Lower leg skin (tissue), 3 donors: ENCODE measurements at regions not wholly inside any gene's neighbourhood (a gene's known extent, or its start where the extent isn't known, plus 50 kb on each side); places are given as distances from the start of the nearest gene placed in this dataset.

ENCODE experiments used
- POLR2A ChIP-seq, 2 donors: fragments of 450-650 bp; IDR thresholded peaks; one replicate each; pipeline ENCODE4 v1.6.1; 2016 to 2017; ENCODE audit warnings: antibody characterized with exemption in 2 of 2, mild to moderate bottlenecking in 1 of 2, moderate library complexity in 1 of 2
- TF ChIP-seq, protein P1 (sequence below), 3 donors: fragments of 450-650 bp; IDR thresholded peaks; one replicate each; pipeline ENCODE4 v1.5.1; 2016; ENCODE audit warnings: antibody characterized with exemption in 3 of 3, mild to moderate bottlenecking in 3 of 3, moderate library complexity in 2 of 3

DNA sequence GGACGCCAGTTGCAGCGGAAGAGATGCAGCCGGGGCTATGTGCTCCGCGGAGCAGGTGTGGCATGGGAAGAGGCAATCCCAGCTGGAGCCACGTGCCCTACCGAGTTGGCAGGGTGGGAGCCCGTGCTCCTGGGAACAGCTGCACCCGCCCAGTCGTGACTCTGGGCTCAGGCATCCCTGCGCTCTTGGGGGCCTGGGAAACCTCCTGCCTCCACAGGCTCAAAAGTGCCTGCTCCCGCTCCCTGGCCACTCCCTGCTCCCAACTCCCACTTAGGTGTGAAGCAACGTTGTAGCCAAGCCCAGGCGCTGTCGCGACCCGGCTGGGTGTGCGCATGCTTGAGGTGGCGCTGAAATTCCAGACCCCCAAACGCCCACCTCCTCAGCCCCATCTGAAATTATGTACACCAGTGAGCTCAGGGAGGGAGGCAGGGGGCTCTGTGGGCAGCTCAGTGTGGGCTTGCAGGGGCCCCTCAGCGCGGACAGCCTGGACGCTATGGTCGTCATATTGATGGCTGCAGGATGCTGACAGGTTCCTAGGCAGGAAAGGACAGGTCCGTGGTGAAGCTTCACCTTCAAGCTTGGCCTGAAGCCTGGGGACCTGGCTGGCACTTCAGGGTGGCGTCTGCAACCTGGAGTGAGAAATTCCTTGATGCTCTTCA is 429.9 kb downstream of the SLITRK1 start:
- TF ChIP-seq, protein P1, sequence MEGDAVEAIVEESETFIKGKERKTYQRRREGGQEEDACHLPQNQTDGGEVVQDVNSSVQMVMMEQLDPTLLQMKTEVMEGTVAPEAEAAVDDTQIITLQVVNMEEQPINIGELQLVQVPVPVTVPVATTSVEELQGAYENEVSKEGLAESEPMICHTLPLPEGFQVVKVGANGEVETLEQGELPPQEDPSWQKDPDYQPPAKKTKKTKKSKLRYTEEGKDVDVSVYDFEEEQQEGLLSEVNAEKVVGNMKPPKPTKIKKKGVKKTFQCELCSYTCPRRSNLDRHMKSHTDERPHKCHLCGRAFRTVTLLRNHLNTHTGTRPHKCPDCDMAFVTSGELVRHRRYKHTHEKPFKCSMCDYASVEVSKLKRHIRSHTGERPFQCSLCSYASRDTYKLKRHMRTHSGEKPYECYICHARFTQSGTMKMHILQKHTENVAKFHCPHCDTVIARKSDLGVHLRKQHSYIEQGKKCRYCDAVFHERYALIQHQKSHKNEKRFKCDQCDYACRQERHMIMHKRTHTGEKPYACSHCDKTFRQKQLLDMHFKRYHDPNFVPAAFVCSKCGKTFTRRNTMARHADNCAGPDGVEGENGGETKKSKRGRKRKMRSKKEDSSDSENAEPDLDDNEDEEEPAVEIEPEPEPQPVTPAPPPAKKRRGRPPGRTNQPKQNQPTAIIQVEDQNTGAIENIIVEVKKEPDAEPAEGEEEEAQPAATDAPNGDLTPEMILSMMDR (IDR thresholded peaks at IDR 0.05): no peak
- TF ChIP-seq POLR2A (IDR thresholded peaks at IDR 0.05): no peak
